Retina (tissue), 1 donor: ENCODE measurements at regions not wholly inside any gene's neighbourhood (a gene's known extent, or its start where the extent isn't known, plus 50 kb on each side); places are given as distances from the start of the nearest gene placed in this dataset.

Experiments
- DNase-seq: peaks from one replicate; pipeline ENCODE4 v3.0.0-alpha.2; 2016

DNA sequence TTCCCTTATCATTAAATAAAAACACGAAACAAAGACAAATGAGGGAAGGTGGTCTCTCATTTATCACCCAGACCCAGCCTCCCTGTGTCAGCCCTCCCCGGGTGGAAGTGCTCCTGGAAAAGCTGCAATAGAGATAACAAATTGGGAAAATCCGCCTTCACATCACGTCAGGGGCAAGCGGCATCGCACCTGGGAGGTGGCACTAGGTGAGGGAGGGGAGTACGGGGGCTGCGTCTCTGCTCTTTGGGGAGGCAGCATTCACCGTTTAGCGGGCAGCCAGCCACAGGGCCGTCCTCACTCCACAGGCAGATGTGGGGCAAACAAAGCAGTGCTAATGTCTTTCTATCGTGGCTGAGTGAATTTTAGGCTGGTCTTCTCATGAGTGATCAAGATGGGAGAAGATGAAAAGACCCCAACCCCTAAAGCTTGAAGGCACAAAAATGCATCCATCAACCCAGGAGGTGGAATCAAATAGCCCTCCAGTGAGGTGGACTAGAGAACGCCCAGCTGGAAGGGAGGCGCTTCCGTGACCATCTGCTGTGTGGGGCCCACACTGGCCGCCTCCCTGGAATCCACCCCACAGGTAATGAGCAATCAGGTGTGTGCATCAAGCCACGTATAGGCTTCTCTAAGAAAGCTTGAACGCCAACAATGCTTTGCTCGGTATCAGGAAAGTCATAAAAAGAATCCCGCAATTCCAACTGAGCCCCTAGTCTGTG lies 629.5 kb downstream of the BRD1 start:
- no peak for DNase-seq

DNA sequence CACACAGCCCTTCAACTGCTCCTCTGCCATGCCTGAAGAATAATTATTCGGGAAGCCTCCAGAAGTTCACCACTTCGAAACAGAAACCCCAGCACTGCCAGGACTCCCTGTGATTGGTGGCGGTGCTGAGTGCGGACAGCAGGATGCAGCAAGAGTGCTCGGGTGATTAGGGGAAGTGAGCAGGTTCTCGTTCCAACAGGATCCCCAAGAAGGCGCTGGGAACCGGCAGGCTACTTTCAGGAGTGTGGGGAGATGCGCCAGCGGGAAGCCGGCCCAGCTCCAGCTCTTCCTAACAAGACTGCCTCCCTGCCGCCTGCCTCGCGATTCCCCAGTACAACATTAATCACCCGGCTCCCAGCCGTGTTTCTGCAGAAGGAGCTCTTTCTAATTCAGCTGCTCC lies 630.2 kb downstream of the BRD1 start:
- DNase-seq, result no peak

DNA sequence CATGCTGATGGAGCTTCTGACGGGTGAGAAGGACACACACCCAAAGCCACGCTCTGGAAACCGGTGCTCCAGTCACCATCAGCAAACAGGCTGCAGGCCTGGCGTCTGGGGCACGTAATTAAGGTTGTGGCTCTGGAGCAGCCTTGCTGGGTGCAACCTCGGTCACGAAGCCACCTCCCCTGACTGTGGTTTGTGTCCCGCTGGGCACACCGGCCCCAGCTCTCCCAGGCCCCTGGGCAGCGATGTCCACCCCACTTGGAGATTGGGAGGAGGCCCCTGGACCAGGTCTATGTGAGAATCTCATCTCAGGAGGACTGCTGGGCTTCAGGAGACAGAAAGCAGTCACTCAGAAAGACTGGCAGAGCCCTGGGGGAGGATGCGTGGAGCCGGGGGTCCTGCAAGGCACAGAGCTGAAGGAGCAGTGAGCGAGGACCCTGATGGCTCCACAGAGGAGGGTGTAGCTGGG lies 631.6 kb downstream of the BRD1 start:
- DNase-seq, result no peak

- no peak for DNase-seq
Measured at GRCh38 chr22:49195636-49196035, 632.0 kb downstream of the BRD1 start.

GRCh38 chr22:49193901-49194465 lies 633.7 kb downstream of the BRD1 start:
- no peak for DNase-seq

DNA sequence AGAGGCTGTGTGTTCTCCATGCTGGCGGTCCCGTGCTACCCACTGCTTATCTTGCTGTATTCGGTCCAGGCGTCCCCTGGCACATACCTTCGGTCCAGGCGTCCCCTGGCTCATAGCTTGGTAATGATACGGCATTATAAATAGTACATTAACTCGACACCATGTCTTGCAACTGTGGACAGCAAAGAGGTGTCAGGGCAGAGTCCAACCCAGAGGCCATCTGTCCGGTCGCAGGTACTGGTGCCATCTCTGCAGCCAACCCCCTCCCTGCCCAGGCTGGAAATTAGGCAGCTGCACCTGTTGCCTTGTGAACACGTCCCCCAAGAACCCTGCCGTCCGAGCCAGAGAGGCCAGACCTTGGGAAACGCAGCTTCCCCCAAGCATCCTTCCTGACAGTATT lies 634.3 kb downstream of the BRD1 start:
- no peak for DNase-seq

GRCh38 chr22:49192857-49193250 lies 634.8 kb downstream of the BRD1 start:
- no peak for DNase-seq

GRCh38 chr22:49192180-49192856 lies 635.4 kb downstream of the BRD1 start:
- no peak for DNase-seq

- DNase-seq, result no peak
Measured at GRCh38 chr22:49191506-49191980, 636.1 kb downstream of the BRD1 start.

DNA sequence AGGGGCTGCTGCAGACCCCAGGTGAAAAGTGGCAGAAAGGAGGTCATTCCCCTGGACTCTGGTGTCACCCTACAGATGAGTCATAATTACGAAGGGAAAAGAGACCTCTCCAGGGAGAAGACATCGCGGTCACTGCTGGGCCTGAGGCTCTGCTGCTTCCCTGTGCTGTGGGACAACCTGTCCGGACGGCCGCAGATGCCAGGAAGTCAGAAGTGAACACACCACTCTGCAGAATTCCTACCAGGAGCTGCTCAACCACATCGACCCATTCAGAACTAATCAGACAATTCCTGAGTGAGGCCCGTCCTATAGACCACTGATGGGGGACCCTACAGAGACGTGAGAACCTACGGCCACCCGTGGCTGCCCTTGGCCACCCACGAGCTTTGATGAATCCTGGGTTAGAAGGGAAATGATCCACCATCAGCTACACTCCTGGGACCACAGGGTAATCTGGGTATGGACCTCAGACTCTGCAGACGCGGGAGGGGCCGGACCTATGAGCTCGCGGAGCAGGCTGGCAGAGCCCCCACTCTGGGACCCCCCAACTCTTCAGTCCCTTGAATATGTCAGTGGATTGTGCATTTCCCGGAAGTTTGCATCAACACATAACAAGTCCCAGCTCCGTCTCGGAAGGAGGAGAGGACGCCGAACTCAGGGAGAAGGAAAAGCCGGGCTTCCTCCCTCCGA lies 636.7 kb downstream of the BRD1 start:
- no peak for DNase-seq

DNA sequence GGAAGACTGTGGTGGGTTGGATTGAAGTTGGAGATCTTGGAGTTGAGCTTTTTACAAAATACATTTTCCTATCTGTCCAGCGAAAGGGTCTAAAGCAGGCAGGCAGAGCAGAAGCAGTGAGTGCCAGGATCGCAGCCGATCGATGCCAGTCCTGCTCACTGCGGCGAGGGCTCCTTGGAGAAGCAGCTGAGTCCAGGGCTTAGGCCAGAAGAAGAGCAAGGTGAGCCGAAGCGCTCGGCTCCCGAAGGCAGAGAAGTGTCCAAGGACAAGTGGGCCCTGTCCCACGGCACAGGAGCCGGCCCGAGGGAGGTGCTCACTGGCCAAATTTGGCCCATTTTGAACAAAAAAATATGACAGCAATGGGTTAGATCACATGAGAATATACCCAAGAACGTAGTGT lies 637.8 kb downstream of the BRD1 start:
- DNase-seq, result no peak

DNA sequence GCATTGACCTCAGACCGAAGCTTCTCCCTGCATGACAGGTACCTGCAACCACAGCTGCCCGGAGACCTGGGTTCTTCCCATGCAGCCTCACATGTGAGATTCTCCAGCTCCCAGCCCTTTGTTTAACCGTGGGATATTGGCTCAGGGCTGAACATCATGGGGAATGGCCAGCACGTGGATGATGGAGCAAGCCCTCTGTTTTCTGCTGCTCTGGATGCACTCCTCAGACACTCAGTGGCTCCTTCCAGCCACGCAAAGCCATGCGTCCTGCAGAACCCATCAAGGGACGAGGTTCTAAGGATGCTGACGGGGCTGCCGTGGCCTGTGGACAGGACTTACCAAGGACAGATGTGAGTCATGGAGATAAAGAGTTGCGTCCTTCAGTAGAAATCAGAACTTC lies 639.1 kb downstream of the BRD1 start:
- DNase-seq, result no peak

- DNase-seq, result no peak
Measured at GRCh38 chr22:49188091-49188490, 639.6 kb downstream of the BRD1 start.

GRCh38 chr22:49186762-49187161 lies 640.9 kb downstream of the BRD1 start:
- no peak for DNase-seq

DNA sequence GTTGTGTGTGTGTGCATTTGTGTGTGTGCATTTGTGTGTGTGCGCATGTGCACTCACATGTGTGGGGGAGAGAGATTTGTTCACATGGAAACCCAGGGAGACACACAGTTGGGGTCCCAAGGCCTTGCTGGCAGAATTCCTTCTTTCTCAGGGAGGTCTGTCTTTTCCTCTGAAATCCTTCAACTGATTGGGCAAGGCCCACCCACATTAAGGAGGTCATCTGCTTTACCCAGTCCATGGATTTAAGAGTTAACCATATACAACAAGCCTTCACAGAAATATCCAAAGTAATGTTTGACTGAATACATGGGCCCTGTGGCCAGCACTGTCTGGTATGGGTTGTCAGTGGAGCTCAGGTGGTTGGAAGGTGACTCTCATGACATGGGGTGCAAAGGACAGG lies 641.4 kb downstream of the BRD1 start:
- DNase-seq, result no peak

DNA sequence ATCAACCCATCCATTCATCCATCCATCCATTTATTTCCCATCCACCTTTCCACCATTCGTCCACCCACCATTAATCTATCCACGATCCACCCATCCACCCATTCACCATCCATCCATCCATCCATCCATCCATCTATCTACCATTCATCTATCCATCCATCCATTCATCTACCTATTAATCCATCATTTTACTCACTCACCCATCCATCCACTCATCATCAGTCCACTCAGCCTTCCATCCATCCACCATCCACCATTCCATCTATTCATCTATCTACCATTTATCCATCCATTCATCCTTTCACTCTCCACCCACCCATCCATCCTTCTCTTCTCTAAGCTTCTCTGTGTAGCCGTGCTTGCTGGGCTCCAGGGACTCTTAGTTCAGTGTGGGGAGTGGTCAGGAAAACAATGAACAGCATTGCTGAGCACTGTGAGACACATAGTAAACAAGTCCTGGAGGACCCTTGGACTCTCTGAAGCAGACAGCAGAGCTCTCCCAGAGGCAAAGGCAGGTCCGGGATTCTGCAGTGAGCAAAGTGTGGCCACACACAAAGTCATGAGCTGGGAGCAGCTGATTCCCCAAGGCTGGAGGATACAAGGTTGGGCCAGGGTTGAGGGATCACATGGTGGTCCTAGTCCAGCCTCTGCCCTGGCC lies 642.2 kb downstream of the BRD1 start:
- DNase-seq, result no peak

- DNase-seq, result no peak
Measured at GRCh38 chr22:49184736-49185135, 642.9 kb downstream of the BRD1 start.

DNA sequence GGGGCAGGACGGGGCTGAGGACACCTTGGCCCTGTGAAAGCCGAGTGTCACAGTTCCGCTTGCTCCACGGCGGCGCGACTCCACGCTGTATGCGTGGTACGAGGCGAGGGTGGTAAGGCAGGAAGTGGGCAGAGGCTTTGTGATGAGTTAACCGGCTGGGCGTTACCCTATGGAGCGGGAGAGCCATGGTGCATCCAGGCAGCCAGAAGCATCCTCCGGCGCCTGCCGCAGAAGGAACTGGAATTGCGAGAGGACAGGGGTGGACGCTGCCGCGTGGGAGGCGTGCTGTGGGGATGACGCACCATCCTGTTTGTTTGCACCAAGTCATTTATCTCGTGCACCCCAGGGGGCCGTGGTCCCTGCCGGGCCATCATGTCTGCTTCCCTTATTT lies 643.9 kb downstream of the BRD1 start:
- no peak for DNase-seq

- DNase-seq, result no peak
Measured at GRCh38 chr22:49183208-49183825, 644.4 kb downstream of the BRD1 start.

DNA sequence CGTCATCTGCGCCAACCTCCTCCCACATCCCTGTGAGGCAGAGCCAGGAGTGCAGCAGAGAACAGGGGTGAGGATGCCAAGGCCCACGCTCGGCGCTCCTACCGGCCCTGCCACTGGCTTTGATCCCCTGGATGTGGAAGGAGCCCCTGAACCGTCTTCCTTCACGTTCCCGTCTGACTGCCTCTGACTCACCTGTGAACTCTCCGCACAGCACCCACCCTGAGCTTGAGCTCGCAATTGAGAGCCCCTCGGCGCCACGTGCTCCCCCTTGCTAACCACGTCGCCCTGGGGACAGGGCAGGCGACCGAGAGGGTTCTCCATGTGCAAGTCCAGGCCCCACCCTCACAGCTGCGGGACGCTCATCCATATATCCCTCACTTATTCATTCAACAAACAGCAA lies 645.3 kb downstream of the BRD1 start:
- DNase-seq, result no peak

GRCh38 chr22:49181942-49182341 lies 645.7 kb downstream of the BRD1 start:
- no peak for DNase-seq

DNA sequence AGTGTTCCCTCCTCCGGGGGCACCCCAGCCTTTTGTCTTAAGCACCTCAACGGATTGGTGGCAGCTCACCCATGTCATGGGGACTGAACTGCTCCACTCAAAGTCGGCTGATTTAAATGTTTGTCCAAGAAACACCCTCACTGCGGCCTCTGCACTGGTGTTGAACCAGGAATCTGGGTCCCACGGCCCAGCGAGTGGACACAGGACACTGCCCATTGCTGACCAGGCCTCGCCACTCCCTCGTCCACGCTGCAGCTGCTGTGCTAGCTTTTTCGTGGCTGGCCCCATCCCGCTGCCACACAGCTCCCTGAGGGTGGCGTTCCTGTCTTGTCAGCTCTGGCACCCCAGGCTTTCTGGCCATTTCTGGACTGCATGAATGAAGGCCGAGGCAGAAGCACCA lies 646.2 kb downstream of the BRD1 start:
- no peak for DNase-seq

DNA sequence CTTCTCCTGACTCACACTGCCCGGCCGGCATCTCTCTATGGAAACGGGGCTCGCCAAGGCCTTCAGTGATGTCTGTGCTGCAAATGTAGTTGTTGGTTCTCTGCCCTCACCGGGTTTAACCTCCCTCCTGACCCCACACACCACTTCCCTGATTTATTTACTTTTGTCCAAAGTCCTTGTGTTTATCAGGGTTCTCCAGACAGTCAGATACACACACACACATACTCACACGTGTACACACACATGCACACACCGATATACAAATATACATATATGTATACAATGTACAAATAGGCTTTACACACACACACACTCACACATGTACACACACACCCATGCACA lies 647.0 kb downstream of the BRD1 start:
- no peak for DNase-seq
